ENCODE measurements at regions not wholly inside any gene's neighbourhood (a gene's known extent, or its start where the extent isn't known, plus 50 kb on each side); places are given as distances from the start of the nearest gene placed in this dataset.

- DNase-seq, result no peak
Measured at GRCh38 chr4:62415256-62415655, 1215.1 kb downstream of the ADGRL3 start.

DNA sequence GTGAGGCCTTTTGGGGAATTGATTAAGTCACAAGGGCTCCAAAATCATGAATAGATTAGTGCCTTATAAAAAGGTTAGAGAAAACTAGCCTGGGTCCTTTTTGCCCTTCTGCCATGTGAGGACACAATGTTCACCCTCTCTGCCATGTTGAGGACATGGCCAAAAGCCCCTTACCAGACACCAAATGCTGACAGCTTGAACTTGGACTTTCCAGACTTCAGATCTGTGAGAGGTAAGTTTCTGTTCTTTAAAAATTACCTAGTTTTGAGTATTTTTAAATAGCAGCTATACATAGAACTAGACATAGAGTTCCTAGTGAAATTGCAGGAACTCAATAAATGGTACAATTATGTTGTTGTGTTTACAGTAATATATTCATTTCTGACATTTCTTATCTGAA, 1214.4 kb downstream of the ADGRL3 start:
- DNase-seq, result no peak

DNA sequence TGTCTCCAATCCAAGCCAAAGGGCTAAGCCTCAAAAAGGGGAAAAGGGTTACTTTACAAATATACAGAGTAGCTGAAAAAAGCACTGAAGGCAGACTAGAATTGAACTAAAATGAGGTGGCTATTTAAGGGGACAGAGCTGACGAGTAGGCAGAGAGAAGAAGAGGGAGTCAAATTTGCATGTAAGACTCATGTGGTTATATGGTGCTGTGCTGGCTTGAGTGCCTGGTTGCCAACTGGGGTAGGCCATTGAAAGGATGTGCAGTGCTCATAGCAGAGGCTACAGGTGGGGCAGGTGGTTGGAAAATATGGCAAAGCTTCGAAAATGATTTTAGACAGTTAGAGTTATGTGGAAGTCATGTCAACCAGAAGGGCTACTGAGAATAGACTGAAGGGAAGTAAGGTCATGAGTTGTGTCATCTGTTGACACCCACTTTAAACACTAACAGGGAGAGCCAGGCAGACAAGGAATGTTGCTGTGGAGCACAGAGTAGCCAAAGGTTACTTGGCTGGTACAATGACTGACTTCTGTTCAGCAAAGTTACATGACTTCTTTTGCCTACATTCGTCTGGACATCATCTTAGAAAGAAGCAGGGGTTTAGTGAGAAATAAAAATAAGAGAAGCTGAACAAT, 1210.4 kb downstream of the ADGRL3 start:
- no peak for DNase-seq

- no peak for DNase-seq
Measured at GRCh38 chr4:62408454-62408853, 1208.3 kb downstream of the ADGRL3 start.

- DNase-seq, result no peak
Measured at GRCh38 chr4:62407534-62407933, 1207.4 kb downstream of the ADGRL3 start.

- no peak for DNase-seq
Measured at GRCh38 chr4:62402088-62402806, 1202.1 kb downstream of the ADGRL3 start.

GRCh38 chr4:62399242-62399641, 1199.1 kb downstream of the ADGRL3 start:
- DNase-seq, result no peak

DNA sequence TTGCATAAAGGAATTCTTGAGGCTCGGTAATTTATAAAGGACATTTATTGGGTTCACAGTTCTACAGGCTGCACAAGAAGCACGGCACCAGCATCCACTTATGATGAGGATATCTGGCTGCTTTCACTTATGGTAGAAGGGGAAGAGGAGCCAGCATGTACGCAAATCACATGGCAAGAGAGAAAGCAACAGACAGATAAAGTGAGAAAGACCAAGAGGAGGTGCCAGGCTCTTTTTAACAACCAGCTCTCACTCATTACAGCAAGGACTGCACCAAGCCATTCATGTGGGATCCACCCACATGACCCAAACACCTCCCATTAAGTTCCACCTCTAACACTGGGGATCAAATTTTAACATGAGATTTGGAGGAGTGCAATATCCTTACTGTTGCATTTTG, 1198.2 kb downstream of the ADGRL3 start:
- DNase-seq, result no peak

DNA sequence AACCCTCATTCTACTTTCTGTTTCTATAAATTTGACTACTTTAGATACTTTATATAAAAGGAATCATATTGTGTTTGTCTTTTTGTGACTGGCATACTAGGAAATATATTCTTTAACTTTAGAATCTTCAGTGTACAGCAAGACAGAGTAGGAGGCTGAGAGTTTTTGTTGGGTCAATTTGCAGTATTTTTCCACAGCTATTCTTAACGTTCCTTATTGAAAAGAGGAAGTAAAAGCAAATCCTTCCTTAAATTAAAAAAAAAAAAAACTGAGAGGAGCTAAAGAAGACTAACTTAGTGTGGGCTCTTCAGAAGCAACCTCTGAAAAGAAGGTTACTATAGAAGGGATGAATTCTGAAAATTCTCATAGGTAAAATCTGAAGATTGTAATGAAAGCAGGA, 1194.6 kb downstream of the ADGRL3 start:
- no peak for DNase-seq

DNA sequence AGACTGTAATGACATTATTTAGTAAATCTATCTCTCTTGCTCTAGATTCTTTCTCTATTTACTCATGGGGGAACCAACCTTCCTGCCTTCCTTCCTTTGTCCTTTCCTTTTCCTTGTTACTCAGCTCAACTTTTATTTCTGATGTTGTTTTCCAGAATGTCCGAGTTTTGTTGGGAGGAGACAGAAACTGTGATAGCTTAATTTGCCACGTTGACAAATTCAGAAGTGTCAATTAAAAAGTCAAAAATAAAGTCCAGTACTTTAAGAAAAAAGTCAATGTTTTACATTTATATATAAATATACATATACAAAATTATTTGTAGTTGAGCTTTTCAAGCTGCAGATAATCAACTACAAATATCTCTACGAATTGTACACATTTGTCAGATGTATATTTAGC, 1187.7 kb downstream of the ADGRL3 start:
- no peak for DNase-seq

- DNase-seq, result no peak
Measured at GRCh38 chr4:62377700-62378099, 1177.6 kb downstream of the ADGRL3 start.

DNA sequence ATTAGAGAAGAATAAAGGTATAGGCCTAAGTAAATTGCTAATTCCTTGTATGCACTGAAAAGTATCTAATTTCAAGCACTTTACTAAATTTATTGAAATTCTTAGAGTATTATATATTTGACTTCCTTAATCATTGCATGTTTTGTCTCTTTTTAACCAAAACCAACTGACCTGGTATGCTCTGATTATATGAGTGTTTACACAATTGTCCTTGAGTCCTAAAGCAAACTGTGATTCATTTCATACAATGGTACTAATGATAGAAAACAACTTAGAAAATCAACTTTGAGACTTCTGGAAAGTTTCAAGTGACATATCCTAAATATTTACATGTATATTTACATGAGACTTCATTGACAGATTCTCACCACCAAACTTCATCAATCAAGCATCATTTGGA, 1177.1 kb downstream of the ADGRL3 start:
- DNase-seq, result no peak

DNA sequence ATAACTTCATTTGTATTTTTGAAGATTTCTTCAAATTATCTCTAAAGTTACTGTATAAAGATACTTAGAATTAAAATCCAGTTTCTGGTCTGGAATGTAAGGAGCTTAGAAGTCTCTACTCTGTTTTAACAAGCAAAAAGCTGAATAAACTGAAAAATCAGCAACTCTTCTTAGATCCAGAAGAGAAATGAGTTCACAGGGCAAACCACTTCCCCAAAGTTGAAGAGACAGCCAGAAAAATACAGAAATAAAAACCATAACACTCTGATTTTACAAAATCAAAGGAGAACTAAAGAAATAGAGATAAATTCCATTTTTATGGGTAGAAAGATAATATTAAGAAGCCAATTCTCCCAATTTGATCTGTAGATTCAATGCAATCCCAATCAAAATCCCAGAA, 1166.8 kb downstream of the ADGRL3 start:
- no peak for DNase-seq

DNA sequence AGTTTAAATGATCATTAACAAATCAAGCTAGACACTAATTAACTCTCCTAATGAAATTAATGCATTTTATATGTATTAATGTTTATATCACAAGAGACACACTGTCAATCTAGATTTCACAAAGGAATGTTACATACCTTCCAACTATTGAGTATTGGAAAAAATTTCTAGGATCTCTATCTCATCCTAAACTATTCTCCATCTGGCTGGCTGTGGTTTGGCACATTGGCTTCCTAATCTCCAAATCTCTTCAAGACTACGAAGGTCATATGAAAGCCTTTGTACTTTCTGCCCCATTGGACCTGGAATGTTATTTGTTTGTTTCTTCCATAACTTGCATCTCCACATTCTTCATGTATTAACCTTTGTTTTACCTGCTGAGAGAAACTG, 1160.0 kb downstream of the ADGRL3 start:
- DNase-seq, result no peak

- no peak for DNase-seq
Measured at GRCh38 chr4:62359441-62360155, 1159.5 kb downstream of the ADGRL3 start.

GRCh38 chr4:62344915-62345314, 1144.8 kb downstream of the ADGRL3 start:
- DNase-seq, result no peak

GRCh38 chr4:62344474-62344873, 1144.3 kb downstream of the ADGRL3 start:
- DNase-seq, result no peak

DNA sequence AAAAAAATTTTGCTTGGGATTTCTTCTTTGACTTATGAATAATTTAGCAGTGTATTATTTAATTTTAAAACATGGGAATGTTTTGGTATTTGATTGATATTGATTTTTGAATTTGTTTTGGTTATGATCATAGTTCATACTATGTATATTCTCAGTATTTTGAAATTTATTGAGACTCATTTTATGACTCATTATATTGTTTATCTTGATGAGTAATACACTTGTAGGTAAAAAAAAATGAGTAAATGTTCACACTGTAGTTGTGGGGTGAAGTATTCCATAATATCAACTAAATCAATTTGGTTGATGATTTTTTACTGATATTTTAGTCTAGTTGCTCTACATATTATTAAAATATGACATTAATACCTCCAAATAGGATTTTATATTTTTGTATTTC, 1142.2 kb downstream of the ADGRL3 start:
- DNase-seq, result no peak

DNA sequence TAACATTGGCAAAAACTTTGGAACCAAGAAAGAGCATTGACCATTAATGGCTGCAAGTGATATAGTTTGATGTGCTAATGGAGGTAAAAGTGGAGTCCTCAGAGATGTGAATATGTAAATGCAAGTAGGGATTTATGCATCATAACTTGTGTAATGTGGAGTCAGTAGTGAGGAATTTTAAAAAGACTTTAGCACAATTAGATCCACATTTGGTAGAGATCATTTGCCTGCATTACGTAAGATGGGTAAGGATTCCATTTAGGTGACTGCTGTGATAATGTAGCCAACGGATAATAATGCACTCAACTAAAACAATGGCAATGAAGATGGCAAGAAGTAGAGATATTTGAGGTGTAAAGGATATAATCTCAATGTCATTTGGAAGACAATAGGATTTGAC, 1128.4 kb downstream of the ADGRL3 start:
- no peak for DNase-seq

DNA sequence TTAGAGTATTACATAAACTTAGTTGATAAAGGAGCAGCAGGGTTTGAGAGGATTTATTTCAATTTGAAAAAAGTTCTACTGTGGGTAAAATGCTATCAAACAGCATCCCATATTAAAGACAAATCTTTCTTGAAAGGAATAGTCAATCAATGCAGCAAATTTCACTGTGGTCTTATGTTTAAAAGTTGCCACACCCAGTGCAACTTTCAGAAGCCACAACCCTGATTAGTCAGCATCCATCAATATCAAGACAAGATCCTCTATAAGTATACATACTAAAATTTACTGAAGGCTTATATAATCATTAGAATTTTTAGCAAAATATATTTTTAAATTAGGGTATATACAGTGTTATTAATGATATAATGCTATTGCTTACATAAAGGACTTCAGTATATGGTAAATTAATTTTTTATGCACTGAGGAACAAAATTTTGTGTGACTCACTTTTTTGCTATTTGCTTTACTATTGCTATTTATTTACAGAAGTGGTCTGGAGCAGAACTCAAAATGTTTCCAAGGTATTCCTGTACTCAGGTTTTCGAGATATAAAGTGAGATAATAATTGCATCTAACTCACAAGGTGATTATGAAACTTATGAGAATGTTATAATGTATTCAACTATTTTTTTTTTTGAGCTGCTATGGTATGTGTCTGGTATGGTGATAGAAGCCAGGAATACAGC, 1127.6 kb downstream of the ADGRL3 start:
- DNase-seq, result no peak

DNA sequence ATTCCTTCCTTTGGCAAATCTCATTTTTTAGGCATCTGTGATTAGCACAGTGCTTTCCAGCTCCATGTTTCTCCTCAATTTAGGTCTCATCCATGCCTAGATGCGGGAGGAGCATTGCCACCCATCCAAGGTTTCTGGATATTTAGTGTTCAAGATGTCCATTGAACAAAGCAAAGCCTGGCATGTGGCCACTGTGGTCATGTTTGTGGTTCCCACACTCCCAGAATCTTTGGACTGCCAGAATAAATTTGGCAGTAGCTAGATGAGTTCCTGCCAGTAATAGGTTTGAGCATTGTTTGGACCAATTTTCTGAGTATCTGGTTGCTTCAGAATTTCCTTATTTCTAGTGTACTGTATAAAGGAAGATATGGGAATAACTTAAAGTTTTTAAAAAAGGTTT, 1124.1 kb downstream of the ADGRL3 start:
- no peak for DNase-seq

DNA sequence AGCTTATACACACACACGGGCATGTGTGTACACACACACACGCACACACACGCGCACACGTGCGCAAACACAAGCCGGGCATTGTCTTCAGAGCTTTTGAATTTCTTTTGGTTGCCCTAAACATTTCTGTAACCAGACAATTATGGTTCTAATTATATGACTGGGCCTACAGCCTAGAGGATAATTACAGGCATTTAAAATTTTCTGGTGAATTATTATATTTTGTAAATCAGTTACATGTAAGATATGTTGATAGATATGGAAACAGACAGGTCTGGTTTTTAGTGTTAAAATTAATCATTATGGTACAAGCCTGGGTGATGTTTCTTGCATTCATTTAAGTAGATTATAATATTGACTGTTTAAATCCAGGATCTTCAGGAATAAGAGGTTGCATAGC, 1120.5 kb downstream of the ADGRL3 start:
- DNase-seq, result no peak

GRCh38 chr4:62302710-62303109, 1102.6 kb downstream of the ADGRL3 start:
- DNase-seq, result no peak

DNA sequence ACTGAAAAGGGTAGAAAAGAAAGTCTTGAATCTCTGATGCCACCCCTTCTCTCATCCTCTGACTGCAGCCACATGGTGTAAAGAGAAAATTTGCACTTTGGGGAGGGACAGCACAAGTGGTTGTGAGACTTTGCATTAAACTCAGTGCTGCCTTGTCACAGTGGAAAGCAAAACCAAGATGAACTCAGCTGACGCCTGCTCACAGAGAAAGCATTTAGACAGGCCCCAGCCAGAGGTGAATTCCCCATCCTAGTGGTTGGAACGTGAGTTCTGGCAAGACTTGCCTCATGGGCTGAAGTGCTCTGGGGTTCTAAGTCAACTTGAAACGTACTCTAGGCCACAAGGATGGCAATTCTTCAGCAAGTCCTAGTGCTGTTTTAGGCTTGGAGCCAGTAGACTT, 1101.4 kb downstream of the ADGRL3 start:
- DNase-seq, result no peak
